NCI-H2029 (cell line): ENCODE measurements at regions not wholly inside any gene's neighbourhood (a gene's known extent, or its start where the extent isn't known, plus 50 kb on each side); places are given as distances from the start of the nearest gene placed in this dataset.

ENCODE experiments used
- DNase-seq: peaks from one replicate; lab custom pipeline; 2025; lab: John Stamatoyannopoulos, UW

DNA sequence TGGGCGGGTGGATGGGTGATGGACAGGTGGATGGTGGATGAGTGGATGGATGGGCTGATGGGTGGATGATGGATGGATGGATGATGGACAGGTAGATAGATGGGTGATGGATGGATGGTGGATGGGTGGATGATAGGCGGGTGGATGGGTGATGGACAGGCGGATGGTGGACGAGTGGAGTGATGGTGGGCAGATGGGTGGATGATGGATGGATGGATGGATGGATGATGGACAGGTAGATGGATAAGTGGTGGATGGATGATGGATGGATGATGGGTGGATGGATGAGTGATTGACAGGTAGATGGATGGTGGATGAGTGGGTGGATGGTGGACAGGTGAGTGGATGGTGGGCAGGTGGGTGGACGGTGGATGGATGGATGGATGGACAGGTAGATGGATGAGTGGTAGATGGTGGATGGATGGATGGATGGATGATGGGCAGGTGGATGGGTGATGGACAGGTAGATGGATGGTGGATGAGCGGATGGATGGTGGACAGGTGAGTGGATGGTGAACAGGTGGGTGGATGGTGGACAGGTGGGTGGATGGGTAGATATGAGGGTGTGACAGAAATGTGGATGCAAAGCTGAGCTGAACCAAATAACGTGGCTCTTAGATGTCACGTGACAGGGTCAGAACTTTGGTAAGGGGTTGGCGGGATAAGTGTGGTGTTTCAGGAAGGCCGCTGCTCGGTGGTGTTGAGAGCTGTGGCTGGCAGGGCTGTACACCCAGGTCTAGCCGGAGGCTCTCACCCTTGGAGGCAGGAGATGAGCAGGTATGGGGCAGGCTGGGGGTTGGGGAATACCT lies 234.3 kb upstream of the CIBAR2 start:
- no peak for DNase-seq

DNA sequence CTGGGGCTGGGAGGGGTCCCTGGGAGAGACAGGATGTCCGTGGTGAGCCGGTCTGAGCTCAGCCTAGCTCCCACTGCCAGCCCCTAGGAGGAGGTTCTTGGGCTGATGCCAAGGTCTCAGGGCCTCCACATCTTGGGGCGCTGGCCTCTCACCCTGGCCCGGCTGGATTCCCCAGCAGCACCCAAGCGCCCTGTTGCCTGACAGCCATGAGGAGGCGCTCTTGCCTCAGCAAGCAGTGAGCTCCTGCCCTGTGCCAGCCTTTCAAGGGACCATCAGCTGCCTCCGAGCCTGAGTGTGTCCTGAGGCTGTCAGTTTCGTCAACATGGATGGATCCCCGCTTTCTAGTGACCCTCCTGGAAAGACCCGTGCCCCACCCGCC lies 234.9 kb upstream of the CIBAR2 start:
- DNase-seq, result no peak

DNA sequence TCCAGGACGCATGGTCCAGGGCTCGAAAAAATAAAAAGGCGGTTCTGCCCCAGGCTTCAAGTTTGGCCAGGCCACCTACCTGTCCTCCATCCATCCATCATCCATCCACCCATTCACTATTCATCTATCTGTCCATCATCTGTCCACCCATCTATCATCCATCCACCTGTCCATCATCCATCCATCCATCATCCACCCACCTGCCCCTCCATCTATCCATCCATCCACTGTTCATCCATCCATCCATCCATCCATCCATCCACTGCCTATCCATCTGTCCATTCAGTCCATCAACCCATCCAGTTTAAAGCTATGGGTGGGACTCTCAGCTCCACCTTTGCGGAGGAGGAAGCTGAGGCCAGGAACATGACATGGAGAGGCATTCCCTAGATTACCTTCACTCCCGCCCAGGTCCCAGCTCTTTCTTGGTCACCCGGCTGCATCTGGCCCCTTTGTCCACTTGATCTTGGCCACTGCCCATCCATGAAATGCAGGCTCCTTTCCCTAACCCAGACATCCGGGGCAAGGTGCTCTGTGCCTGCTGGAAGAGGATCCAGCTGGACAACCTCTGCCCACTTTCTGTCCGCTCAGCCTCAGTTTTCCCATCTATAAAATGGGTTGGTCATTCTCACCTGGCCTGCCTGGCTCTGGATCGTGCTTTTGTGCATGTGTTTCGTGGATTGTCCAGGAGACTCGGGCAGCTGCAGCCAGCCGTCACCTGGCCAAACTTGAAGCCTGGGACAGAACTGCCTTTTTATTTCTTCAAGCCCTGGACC lies 236.0 kb upstream of the CIBAR2 start:
- DNase-seq, result no peak

DNA sequence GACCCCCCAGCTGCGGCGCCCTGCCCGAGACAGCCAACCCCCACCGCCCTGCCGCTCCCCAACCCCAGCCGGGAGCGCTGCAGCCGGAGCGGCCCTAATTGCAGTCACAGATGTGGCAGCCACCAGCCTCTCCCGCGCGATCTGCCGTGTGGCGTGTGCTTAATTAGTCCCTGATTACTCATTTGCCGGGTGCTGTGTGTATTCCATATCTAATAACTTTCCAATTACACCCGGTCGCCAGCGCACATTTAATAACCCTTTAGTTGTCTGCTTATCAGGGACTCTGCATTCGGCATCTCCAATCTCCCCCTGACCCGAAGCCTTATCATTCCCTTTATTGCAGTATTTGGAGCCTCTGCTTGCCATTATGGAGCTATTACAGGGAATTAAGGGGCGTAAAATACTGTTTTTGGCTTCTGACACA lies 236.7 kb upstream of the CIBAR2 start:
- DNase-seq, result no peak

DNA sequence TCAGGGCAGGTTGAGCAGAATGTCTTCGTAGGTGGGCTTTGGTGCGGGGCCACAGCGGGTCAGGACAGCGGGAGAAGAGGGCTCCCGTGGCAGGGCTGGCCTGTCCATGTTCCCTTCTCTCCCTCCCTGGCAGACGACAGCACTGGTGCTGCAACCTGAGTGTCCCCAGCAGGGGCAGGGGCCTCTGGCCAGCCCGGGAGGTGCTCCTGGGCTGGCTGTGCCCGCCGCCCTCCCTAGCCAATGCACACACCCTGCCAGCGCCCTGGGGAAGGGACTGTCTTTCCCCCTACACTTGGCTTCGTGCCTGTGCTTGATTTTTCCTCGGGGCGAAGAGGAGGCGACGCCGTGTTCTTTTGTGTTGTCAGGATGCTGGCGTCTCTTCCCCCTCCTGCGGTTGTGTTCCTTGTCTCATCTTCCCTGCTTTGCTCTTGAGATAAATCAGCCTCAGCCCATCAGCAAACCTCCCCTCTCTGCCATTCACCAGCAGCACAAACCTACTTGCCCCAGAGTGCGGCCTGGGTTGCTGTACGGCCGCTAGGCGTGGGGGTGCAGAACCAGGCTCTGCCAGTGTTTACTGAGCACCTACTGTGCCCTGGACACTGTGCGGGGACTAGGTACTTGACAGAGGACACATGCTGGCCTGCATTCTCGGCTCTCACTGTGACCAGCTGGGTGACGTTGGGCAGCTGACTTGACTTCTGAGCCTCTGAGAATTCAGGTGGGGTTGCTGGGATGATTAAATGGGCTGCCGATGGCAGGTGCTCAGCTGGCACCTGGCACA lies 237.3 kb upstream of the CIBAR2 start:
- no peak for DNase-seq

DNA sequence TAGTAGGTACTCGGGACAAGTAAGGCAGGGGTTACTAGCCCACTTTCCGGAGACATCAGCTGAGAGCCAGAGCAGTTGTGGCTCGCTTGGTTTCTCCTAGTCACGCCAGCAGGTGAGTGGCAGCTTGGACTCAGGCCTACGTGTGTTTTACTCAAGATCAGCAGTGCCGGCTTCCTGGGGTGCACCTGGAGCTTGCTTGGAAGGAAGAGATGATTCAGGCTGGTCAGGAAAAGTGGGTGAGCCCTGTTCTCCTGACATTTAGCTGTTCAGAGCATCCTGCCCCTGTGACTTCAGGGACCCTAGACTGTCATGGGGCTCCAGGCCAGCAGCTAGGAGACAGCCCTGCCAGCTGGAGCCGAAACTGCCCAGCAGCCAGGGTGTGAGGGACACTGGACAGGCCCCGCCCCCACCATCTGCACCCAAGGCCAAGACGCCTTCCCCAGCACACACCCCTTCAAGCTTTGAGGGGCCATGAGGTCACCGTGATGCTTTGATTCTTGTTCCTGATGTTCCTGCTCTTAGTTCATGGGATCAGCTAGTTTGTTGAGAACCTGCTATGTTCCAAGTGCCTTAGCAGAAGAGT lies 238.0 kb upstream of the CIBAR2 start:
- DNase-seq, result no peak

DNA sequence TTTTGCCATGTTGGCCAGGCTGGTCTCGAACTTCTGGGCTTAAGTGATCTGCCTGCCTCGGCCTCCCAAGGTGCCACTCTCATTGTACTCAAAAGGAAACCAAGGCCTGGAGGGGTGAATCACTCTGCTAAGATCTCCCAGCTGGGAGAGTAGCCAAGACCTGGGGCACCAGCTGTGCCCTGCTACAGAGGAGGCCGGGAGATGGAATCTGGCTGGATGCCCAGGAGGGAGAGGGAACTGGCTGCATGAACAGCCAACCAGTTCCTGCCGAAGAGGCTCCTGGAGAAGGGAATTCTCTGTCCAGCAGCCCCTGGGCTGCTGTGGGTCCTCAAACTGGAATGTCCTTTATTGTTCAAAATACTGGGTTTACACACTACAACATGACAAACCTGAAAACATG lies 238.7 kb upstream of the CIBAR2 start:
- peak; percentile 89 for DNase-seq

DNA sequence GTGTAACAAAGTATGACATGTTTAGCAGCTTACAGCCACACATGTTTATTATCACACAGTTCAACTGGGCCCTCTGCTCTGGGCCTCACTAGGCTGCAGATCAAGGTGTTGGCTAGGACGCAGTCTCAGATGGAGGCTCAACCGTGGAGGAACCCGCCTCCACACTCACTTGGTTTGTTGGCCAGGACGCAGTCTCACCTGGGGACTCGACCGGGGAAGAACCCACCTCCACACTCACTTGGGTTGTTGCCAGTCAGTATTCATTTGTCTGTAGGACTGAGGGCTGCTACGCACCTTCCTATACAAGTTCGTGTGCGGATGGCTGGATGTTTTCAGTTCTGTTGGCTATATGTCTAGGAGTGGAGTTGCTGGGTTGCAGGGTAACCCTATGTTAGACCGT lies 240.7 kb upstream of the CIBAR2 start:
- no peak for DNase-seq

DNA sequence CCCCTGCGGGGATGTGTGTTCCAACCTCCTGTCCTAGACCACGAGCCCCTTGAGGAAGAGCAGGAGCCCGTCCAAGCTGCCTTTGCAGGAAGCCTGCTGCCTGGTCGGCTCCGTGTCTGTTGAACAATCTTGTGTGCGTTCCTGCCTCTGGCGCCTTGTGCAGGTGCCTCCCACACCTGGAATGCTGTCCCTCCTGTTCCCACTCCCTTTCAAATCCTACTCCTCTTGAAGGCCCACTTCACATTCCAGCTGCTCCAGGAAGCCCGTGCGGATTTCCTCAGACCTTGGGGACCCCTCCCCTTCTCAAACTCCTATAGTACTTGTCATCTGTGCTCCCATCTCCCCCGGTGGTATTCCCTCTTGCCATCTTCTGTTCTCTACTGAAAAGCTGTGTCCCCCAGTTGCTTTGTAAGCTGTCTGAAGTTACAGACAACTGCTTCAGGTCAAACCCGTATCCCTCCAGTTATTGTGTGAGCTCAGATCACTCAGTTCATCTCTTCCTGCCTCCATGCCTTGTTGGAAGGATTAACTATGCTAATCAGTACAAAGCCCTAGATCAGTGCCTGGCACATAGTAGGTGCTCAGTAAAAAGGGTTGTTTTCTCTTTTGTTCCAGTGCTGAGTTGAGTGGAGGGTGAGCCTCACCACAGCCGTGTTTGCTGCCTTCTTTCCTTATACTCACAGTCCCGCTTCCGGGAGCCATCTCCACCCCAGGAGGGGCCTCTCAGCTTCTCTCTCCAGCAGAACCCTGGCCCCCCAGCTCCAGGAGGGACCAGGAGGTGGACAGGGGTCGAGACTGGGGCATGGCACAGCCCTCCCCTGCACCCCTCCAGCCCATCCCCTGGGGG lies 241.8 kb upstream of the CIBAR2 start:
- DNase-seq, result peak; percentile 19

DNA sequence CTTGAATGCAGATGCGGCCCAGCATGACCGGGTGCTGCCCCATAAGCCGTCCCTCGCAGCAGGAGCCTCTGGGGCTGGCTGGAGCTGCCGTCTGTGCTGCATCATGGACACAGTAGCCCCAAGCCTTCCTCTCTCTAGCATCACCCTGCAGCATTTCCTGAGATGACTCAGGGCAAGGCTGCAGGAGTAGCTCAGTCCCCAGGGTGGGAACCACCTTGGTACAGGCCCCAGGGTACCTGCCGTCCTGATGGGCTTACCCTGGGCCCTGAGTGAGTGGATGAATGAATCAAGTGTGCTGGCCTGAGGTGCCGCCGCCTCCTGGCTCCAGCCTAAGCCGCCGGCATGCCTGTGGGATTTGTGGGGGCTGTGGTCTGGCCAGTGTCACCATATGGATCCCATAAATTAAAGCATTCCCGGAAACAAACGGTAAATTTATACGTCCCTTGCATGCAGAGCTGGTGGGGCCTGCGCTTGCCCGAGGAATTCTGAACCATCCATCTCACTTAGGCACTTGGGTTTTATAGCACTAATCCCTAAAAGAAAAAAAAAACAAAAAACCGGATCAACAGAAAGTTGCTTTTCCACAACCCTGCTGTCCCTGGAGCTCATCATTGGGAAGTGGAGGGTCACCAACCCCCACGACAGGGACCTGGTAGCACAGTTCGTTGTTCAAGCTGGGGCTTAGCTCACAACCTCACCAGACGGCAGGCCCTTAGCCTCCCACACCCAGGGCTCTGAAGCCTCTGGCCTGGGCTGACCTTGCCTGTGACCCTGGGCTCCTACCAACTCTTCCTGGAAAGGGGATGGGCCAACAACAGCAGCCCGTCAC lies 242.6 kb upstream of the CIBAR2 start:
- no peak for DNase-seq

DNA sequence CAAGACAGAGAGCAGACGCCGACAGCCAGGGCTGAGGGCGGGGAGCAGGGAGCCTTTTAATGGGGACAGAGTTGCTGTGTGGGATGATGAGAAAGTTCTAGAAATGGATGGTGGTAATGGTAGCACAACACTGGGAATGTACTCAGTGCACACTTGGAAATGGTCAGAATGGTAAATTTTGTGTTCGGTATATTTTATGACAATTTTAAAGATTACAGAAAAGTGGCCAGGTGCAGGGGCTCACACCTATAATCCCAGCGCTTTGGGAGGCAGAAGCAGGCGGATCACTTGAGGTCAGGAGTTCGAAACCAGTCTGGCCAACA lies 243.2 kb upstream of the CIBAR2 start:
- no peak for DNase-seq

DNA sequence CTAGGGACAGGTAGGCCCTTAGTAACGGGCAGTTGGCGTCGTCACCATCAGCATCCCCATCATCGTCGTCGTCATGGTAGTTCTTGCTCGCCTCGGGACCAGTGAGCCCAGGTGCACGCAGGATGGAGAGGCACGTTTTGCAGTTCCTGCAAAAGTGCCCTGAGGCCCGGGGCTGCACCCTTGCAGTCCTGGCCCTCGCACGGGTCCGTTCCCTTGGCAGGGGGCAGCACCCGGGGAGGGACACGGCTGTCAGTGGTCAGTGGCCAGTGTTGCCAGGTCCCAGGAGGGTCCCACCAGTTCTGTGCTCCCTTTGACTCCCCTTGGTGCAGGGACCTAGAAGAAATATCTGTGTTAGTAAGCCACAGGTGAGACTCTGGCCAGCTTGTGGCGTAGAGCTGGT lies 243.9 kb upstream of the CIBAR2 start:
- no peak for DNase-seq

DNA sequence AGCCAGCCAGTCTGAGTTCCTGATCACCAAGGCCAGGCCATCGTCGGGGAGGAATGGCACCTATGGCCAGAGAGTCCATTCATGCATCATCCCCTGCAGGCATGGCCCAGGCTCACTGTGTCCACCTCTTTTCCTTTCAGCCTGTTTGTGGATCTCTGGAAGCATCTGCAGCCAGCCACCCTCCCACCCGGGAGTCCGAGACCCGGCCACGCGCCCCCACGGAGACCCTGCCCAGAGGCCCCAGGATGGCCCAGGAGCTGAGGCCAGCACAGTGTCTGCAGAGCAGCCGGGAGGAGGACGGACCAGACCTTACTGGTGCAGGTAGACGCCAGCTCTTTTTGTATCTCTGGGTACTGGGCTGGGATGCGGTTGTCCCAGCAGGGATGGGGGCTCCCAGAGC lies 245.1 kb upstream of the CIBAR2 start:
- DNase-seq, result no peak

DNA sequence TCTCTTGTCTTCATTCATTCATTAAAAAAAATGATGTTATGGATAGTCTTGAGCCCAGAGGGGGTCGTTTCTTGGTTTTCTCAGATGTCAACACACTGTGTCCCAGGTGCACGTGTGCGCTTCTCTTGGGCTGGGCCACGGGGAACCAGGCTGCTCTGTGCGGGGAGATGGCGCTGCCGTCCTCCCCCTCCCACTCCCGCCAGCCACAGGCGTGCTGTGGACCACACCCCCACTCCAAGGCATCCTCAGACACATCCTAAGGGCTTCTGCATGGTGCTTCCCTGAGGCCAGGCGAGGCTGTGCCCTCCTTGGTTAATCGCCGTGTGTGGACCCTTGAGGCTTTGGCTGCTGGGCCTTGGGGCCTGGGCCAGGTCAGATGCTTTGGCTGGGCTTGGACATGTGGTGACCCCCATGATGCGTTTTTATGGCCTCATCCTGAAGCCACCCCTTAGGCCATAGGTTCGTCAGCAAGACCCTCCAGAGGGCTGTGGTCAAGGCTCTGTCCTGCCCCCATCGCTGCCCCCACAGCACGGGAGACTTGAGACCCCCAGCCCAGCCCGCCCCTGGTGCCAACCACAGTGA lies 245.7 kb upstream of the CIBAR2 start:
- no peak for DNase-seq

DNA sequence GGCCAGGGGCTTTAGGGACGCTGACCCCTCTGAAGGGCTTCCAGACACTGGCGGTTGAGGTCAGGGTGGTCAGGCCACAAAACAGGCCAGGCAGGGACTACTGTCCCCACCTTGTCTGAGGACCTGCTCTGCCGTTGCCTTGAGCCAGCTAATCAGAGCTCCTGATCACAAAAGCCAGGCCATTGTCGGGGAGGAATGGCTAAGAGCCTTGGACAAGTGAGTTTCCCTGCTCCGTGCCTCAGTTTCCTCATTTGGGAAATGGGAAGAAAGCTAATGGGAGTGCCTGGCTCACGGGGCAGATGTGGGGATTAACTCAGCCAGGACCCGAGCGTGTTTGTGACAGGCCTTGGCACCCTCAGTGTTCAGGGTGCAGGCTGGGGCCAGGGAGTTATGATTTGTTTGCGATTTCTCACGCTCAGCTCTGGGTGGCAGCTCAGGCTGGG lies 246.5 kb upstream of the CIBAR2 start:
- no peak for DNase-seq

DNA sequence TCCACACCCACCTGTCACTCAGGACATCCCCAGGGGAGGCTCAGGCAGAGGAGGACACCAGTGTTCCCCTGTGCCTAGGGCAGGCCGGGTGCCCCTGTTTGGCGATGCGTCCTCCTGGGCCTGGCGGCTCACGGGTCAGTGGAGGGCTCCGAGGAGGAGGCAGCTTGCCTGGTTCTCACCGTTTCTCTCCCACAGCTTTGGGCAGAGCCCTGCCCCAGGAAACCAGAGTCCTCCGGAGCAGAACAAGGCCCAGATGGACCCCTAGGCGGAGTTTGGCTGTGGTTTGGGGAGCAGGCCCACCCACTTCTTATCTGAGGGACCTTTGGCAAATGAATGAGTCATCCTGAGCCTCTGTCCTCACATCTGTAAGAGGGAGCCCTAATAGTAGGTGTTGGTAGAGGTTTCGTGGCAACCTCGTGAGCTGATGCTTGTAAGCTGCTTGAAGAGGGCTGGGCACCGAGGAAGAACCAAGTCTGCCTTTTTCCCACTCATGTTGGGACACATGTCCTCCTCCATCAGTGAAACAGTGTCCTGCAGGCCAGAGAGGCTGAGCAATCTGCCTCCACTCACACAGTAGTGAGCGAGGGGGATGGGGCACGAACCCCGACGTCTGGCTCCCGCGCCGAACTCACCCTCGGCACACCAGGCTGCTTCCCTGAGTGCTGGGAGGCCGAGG lies 247.0 kb upstream of the CIBAR2 start:
- no peak for DNase-seq

DNA sequence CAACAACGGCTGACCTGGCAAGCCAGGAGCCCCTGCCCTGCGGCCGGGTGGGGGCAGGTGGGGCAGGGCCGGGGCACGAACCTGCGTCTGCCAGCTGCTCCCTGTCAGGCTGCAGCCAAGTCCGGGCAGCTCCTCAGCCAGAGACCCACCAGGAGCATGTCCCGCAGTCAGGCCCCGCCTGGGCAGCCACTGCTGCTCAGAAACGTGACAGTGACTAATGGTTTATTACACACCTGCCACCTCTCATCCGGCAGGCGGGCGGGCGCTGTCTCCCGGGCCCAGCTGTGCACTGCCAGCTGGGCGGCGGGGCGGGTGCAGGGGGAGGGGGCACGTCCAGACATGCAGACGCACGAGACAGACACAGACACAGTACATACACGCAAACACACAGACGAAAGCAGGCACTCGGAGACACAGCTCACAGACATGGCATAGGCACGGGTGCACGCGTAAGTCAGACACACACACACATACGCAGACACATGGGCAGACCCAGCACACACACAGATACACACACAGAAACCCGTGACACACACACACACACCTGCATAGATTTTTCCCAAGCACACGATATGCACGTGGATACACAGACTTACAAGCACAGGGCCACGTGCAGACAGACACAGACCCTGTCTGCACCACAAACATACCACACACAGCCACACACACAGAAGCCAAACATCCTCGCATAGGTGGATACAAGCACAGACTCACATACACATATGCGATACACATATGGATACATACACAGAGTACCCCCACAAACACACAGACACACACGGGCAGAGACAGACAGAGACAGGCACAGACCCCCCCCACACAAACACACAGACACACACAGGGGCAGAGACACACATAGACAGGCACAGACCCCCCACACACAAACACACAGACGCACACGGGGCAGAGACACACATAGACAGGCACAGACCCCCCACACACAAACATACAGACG lies 248.3 kb upstream of the CIBAR2 start:
- DNase-seq, result peak; percentile 80

DNA sequence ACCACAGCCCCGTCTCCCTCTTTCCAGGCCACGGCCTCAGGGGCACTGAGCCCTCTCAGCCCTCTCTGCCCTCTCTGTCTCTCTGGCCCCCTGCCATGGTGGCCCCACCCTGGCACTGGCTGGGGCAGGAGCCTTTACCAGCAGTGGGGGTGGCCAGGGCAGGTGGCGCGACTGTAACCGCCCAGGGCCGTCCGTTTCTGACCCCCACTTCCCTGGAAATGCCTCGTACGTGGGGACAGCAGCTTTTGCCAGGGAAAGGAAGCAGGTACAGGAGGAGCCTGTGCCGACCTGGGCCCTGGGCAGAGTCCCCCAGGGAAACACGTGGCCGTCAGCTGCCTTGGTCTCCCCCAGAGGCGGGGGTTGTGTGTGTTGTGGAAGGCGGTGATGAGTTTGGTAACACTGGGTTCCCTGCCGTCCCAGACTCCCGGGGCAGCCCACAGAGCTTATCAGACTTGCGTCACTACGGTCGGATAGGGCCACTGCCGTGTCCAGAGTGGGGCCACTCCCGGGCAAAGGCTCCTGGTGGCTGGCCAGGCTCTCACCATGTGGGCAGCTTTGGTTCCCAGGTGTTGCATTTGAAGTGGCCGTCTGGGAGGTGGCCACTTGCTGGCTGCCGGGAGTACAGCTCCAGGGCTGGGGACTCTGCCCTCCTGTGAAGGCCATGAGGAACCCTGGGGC lies 249.3 kb upstream of the CIBAR2 start:
- DNase-seq, result no peak
